ENCODE measurements at regions not wholly inside any gene's neighbourhood (a gene's known extent, or its start where the extent isn't known, plus 50 kb on each side); places are given as distances from the start of the nearest gene placed in this dataset.

DNA sequence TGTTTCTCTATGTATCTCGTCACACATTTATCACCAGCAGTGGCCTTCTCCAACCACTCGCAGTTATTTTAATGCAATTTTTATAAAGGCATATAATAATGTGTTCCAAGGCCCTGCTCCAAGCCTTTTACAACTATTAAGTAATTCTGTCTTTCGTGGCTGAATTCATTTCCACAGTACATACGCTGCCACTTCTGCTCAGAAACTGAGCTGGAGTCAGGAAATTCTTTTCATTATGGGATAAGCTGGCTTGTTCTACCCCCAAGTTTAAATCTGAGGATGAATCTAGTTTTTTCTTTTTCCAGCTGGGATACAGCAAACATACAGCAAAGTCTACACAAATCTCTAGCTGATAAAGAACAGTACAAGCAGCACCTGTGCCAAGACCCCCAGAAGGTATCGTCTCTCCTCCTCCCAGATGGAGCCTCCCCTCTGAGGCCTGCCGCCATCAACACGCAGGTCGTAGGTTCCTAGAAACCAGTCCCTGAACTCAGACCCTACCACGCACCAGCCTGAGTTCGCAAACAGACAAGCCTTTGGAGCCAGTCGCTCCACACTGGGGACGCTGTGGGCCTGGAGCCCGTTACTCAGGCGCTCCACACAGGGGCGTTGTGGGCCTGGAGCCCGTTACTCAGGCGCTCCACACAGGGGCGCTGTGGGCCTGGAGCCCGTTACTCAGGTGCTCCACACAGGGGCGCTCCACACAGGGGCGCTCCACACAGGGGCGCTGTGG, 263.5 kb downstream of the THBS2 start:
- no peak overlapping the region for H3K27ac ChIP-seq (ENCODE audit: low read depth in 1 of 2, low read length in 2 of 2)
- TF ChIP-seq CTCF (IDR thresholded peaks at IDR 0.05), result no peak
- Mint-ChIP-seq H3K9me3 (no peaks in the 10 kb centered on the region), H3K4me3 (no peak overlapping the region), H3K27ac (no peak overlapping the region), H3K27me3 (no peaks in the 10 kb centered on the region), H3K36me3 (ENCODE audit: low read depth) (no peaks in the 10 kb centered on the region), H3K4me1 (ENCODE audit: low read depth) (no peaks in the 10 kb centered on the region)
- ChIA-PET CTCF (no interaction called here), POLR2A (no interaction called here)
- H3K9me3 ChIP-seq (ENCODE audit: control insufficient read depth in 1 of 2, insufficient read depth in 1 of 2, low read length in 2 of 2), result no peaks in the 10 kb centered on the region
- no peaks in the 10 kb centered on the region for H3K36me3 ChIP-seq (ENCODE audit: insufficient read depth, low read length)
- intact Hi-C loops (cut with DNase I, micrococcal nuclease), result no loop called here
- DNase-seq (no peak), ATAC-seq (ENCODE audit: poor library complexity) (no peak)
- no peaks in the 10 kb centered on the region for H3K4me1 ChIP-seq (ENCODE audit: insufficient read depth, low read length)
- no peaks in the 10 kb centered on the region for H3K27me3 ChIP-seq (ENCODE audit: control insufficient read depth in 1 of 2, insufficient read depth in 2 of 2, low read length in 2 of 2)
- no peak overlapping the region for H3K4me3 ChIP-seq (ENCODE audit: low read length)

- no peaks in the 10 kb centered on the region for H3K27me3 Mint-ChIP-seq
- no peak overlapping the region for H3K27ac Mint-ChIP-seq
- CTCF ChIA-PET, result no interaction called here
- no peaks in the 10 kb centered on the region for H3K36me3 Mint-ChIP-seq (ENCODE audit: low read depth)
- H3K4me3 ChIP-seq (ENCODE audit: low read length), result no peak overlapping the region
- H3K27me3 ChIP-seq (ENCODE audit: control insufficient read depth in 1 of 2, insufficient read depth in 2 of 2, low read length in 2 of 2), result no peaks in the 10 kb centered on the region
- H3K36me3 ChIP-seq (ENCODE audit: insufficient read depth, low read length), result no peaks in the 10 kb centered on the region
- no peaks in the 10 kb centered on the region for H3K9me3 ChIP-seq (ENCODE audit: control insufficient read depth in 1 of 2, insufficient read depth in 1 of 2, low read length in 2 of 2)
- ATAC-seq (ENCODE audit: poor library complexity) (no peak), DNase-seq (no peak)
- H3K27ac ChIP-seq (ENCODE audit: low read depth in 1 of 2, low read length in 2 of 2), result no peak overlapping the region
- no peaks in the 10 kb centered on the region for H3K9me3 Mint-ChIP-seq
- no peak for TF ChIP-seq CTCF (IDR thresholded peaks at IDR 0.05)
- H3K4me1 ChIP-seq (ENCODE audit: insufficient read depth, low read length), result no peaks in the 10 kb centered on the region
- intact Hi-C loops (cut with DNase I, micrococcal nuclease), result no loop called here
- H3K4me1 Mint-ChIP-seq (ENCODE audit: low read depth), result no peaks in the 10 kb centered on the region
- no peak overlapping the region for H3K4me3 Mint-ChIP-seq
- POLR2A ChIA-PET, result no interaction called here
Observed at GRCh38 chr6:168989421-168989820, 264.2 kb downstream of the THBS2 start.

GRCh38 chr6:168988801-168989200, 264.8 kb downstream of the THBS2 start:
- Histone ChIP-seq H3K36me3 (ENCODE audit: insufficient read depth, low read length) (no peaks in the 10 kb centered on the region), H3K4me1 (ENCODE audit: insufficient read depth, low read length) (no peaks in the 10 kb centered on the region), H3K9me3 (ENCODE audit: control insufficient read depth in 1 of 2, insufficient read depth in 1 of 2, low read length in 2 of 2) (no peaks in the 10 kb centered on the region), H3K27ac (ENCODE audit: low read depth in 1 of 2, low read length in 2 of 2) (no peak overlapping the region), H3K4me3 (ENCODE audit: low read length) (no peak overlapping the region), H3K27me3 (ENCODE audit: control insufficient read depth in 1 of 2, insufficient read depth in 2 of 2, low read length in 2 of 2) (no peaks in the 10 kb centered on the region)
- Mint-ChIP-seq H3K27ac (no peak overlapping the region), H3K27me3 (no peaks in the 10 kb centered on the region), H3K4me1 (ENCODE audit: low read depth) (no peaks in the 10 kb centered on the region), H3K36me3 (ENCODE audit: low read depth) (no peaks in the 10 kb centered on the region), H3K4me3 (no peak overlapping the region), H3K9me3 (no peaks in the 10 kb centered on the region)
- TF ChIP-seq CTCF (IDR thresholded peaks at IDR 0.05), result no peak
- no peak for ATAC-seq (ENCODE audit: poor library complexity)
- intact Hi-C loops (cut with DNase I, micrococcal nuclease), result no loop called here
- no peak for DNase-seq
- ChIA-PET POLR2A (no interaction called here), CTCF (no interaction called here)
